Activated T-cell treated with anti-CD3 and anti-CD28 coated beads, Interleukin-2, amount 50 U/mL, for 48 hours (primary cell): ENCODE measurements at regions not wholly inside any gene's neighbourhood (a gene's known extent, or its start where the extent isn't known, plus 50 kb on each side); places are given as distances from the start of the nearest gene placed in this dataset.

Experiments used
- DNase-seq, 2 experiments: peaks; one replicate each; pipeline ENCODE4 v3.0.0-alpha.2; 2020

GRCh38 chr14:94994245-94994644 is 163.1 kb downstream of the DICER1 start:
- DNase-seq, result no peak

- no peak for DNase-seq
Measured at GRCh38 chr14:94992046-94992445, 165.3 kb downstream of the DICER1 start.

- DNase-seq, result no peak
Measured at GRCh38 chr14:94989946-94990345, 167.4 kb downstream of the DICER1 start.

- DNase-seq, result no peak
Measured at GRCh38 chr14:94989417-94989816, 167.9 kb downstream of the DICER1 start.

- DNase-seq, result no peak
Measured at GRCh38 chr14:94987409-94987808, 169.9 kb downstream of the DICER1 start.

GRCh38 chr14:94979891-94980290 is 177.4 kb downstream of the DICER1 start:
- DNase-seq, result no peak

GRCh38 chr14:94977016-94977415 is 180.3 kb downstream of the DICER1 start:
- no peak for DNase-seq

GRCh38 chr14:94975366-94975765 is 182.0 kb downstream of the DICER1 start:
- no peak for DNase-seq

- DNase-seq, result no peak
Measured at GRCh38 chr14:94974893-94975292, 182.4 kb downstream of the DICER1 start.

GRCh38 chr14:94974422-94974821 is 182.9 kb downstream of the DICER1 start:
- no peak for DNase-seq

GRCh38 chr14:94971750-94972149 is 185.6 kb downstream of the DICER1 start:
- DNase-seq, result no peak

GRCh38 chr14:94970941-94971730 is 186.2 kb downstream of the DICER1 start:
- no peak for DNase-seq

- DNase-seq, result no peak
Measured at GRCh38 chr14:94969766-94970165, 187.6 kb downstream of the DICER1 start.

- DNase-seq, result no peak
Measured at GRCh38 chr14:94966868-94967267, 190.5 kb downstream of the DICER1 start.

- no peak for DNase-seq
Measured at GRCh38 chr14:94966344-94966743, 191.0 kb downstream of the DICER1 start.

- no peak for DNase-seq
Measured at GRCh38 chr14:94965551-94966313, 191.6 kb downstream of the DICER1 start.

GRCh38 chr14:94964931-94965330 is 192.4 kb downstream of the DICER1 start:
- no peak for DNase-seq

GRCh38 chr14:94964181-94964580 is 193.1 kb downstream of the DICER1 start:
- no peak for DNase-seq

- DNase-seq, result no peak
Measured at GRCh38 chr14:94963051-94963450, 193.1 kb upstream of the GSC start.

- DNase-seq, result no peak
Measured at GRCh38 chr14:94962166-94962575, 192.3 kb upstream of the GSC start.

- no peak for DNase-seq
Measured at GRCh38 chr14:94961386-94962165, 191.7 kb upstream of the GSC start.

GRCh38 chr14:94960285-94961001 is 190.5 kb upstream of the GSC start:
- no peak for DNase-seq
